Stimulated activated CD4-positive, alpha-beta T cell treated with anti-CD3 and anti-CD28 coated beads, TNF-alpha, amount 100 ng/mL, for 48 hours (primary cell): ENCODE measurements at regions not wholly inside any gene's neighbourhood (a gene's known extent, or its start where the extent isn't known, plus 50 kb on each side); places are given as distances from the start of the nearest gene placed in this dataset.

Experiments used
- DNase-seq, 3 donors: peaks; one replicate each; pipeline ENCODE4 v3.0.0-alpha.2; 2020; ENCODE audit warnings: low read depth in 3 of 3

- no peak for DNase-seq
Observed at GRCh38 chr6:105794239-105794638, 291.9 kb upstream of the PRDM1 start.

- DNase-seq, result no peak
Observed at GRCh38 chr6:105793130-105793529, 293.0 kb upstream of the PRDM1 start.

- DNase-seq, result no peak
Observed at GRCh38 chr6:105791583-105792318, 294.4 kb upstream of the PRDM1 start.

GRCh38 chr6:105791179-105791578 lies 295.0 kb upstream of the PRDM1 start:
- no peak for DNase-seq

GRCh38 chr6:105790635-105791034 lies 295.5 kb upstream of the PRDM1 start:
- no peak for DNase-seq

GRCh38 chr6:105789935-105790334 lies 296.2 kb upstream of the PRDM1 start:
- no peak for DNase-seq

- no peak for DNase-seq
Observed at GRCh38 chr6:105787747-105788146, 298.4 kb upstream of the PRDM1 start.

- no peak for DNase-seq
Observed at GRCh38 chr6:105786890-105787655, 299.1 kb upstream of the PRDM1 start.

GRCh38 chr6:105786449-105786848 lies 299.7 kb upstream of the PRDM1 start:
- DNase-seq, result no peak

GRCh38 chr6:105785066-105785811 lies 300.9 kb upstream of the PRDM1 start:
- DNase-seq, result no peak

- no peak for DNase-seq
Observed at GRCh38 chr6:105784179-105784578, 302.0 kb upstream of the PRDM1 start.

GRCh38 chr6:105783333-105783935 lies 302.7 kb upstream of the PRDM1 start:
- DNase-seq, result no peak

GRCh38 chr6:105781915-105782314 lies 304.2 kb upstream of the PRDM1 start:
- no peak for DNase-seq

- DNase-seq, result peak; percentile 14 to 39 (median 23)
Observed at GRCh38 chr6:105781248-105781647, 304.9 kb upstream of the PRDM1 start.

GRCh38 chr6:105780146-105780860 lies 305.8 kb upstream of the PRDM1 start:
- DNase-seq, result no peak

GRCh38 chr6:105779110-105779509 lies 307.0 kb upstream of the PRDM1 start:
- no peak for DNase-seq

GRCh38 chr6:105775095-105775494 lies 311.0 kb upstream of the PRDM1 start:
- no peak for DNase-seq

- no peak for DNase-seq
Observed at GRCh38 chr6:105774247-105774646, 311.9 kb upstream of the PRDM1 start.

- no peak for DNase-seq
Observed at GRCh38 chr6:105771313-105771970, 314.7 kb upstream of the PRDM1 start.

- no peak for DNase-seq
Observed at GRCh38 chr6:105769987-105770386, 316.1 kb upstream of the PRDM1 start.

- DNase-seq, result no peak
Observed at GRCh38 chr6:105769197-105769596, 316.9 kb upstream of the PRDM1 start.
